NOMO-1 treated with DMSO at 0.1 percent for 48 hours (cell line): ENCODE measurements at regions not wholly inside any gene's neighbourhood (a gene's known extent, or its start where the extent isn't known, plus 50 kb on each side); places are given as distances from the start of the nearest gene placed in this dataset.
A peak's percentile ranks its signal among the peaks of the same experiment; 100 is the strongest.

Source experiments
- DNase-seq: peaks from one replicate; lab custom pipeline; 2025; ENCODE audit not compliant: unreplicated experiment; lab: John Stamatoyannopoulos, UW

DNA sequence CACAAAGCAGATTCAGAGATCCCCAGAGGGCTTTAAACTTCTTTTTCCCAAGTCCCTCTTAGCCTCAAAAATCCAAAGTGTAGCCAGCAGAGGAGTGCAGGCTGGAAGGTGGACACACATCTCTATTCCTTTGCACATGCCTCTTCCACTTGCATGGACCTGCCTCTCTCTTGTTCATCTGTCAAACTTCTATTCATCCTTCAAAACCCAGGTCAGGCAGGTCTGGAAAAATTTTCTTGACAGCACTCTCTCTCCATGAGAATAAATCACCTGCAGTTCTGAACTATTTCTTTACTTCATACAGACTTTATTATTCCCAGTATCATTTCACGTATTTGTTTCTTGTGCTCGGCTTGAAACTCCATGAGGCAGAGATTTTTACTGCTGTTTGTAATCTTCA is 127.5 kb downstream of the SS18 start:
- DNase-seq = no peak

- no peak for DNase-seq
Measured at GRCh38 chr18:25962176-25962575, 128.2 kb downstream of the SS18 start.

DNA sequence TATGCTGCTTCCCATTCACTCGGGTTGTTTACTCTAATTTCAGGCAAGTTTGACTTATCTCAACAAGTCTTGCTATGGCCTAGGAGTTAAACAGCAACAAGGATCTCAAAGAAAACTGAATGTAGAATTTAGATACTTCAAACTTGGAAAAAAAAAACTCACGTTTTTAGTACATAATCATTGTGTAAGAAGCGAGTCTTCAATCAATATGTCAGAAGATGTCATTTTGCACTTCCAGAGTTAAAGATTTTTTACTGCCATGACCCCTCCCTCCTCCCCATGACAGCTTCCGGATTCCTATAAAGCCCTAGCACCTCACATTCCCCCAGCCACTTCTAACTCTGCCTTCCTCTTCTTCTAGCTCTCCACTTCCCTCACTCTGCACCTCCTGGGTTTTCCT is 133.4 kb downstream of the SS18 start:
- DNase-seq = no peak

- DNase-seq = no peak
Measured at GRCh38 chr18:25953111-25953510, 137.3 kb downstream of the SS18 start.

DNA sequence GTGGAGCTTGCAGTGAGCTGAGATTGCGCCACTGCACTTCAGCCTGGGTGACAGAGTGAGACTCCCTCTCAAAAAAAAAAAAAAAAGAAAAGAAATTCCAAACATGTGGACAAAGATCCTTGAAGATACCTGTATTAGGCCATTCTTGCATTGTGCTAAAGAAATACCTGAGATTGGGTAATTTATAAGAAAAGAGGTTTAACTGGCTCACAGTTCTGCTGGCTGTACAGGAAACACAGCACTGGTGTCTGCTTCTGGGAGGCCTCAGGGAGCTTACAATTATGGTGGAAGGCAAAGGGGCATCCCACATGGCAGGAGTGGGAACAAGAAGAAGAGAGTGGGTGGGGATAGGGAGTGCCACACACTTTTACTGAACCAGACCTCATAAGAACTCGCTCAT is 140.1 kb downstream of the SS18 start:
- DNase-seq = no peak

- no peak for DNase-seq
Measured at GRCh38 chr18:25946540-25946939, 143.9 kb downstream of the SS18 start.

DNA sequence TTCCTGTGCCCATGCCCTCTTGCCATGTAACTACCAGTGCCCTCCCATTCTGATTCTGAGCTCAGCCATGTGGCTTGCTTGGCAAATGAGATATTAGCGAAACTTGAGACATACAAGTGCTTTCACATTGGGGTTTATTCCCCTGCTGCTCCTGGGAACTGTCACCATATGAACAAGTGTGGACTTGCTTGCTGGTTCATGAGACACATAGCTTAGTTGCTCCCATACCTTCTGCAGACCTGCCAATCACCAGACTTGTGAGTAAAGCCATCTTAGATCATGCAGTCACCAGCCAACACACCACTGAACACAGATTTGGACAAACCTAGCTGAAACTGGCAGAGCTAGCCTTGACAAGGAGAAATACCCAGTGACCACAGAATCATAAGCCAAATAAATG is 155.1 kb downstream of the SS18 start:
- no peak for DNase-seq

DNA sequence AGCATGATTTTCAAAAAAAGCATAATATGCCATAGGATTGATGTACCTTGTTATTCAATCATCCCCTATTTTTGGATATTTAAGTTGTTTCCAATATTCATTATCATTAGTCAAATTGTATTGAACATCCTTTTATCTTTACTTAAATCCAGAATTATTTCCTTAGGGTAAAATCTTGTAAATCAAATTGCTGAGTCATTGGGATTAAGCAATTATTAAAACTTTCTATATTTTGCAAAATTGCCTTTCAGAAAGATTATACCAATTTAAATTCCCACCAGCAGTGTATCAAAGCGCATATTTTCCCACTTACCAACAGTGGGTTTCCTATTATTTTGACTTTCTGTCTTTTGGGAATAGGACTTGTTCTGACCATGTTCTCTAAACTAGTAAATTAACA is 159.3 kb downstream of the SS18 start:
- no peak for DNase-seq

DNA sequence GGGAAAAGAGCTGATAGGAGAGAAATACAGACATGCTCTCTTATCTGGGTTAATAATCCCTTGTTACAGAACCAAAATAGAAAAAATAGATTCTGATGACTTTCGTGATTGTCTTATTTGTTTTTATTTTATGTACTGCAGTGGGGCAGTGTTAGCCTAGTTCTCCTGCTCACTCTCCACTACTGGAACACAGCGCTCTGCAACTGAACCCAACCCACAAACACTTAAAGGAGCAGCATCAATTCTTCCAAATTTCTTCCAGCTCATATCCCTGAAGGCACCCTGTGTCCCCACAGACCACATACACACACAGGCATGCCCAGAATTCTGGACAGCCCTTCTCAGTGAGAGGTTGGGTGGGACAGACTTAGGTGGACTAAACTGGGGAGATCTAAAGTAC is 160.6 kb downstream of the SS18 start:
- DNase-seq = no peak

DNA sequence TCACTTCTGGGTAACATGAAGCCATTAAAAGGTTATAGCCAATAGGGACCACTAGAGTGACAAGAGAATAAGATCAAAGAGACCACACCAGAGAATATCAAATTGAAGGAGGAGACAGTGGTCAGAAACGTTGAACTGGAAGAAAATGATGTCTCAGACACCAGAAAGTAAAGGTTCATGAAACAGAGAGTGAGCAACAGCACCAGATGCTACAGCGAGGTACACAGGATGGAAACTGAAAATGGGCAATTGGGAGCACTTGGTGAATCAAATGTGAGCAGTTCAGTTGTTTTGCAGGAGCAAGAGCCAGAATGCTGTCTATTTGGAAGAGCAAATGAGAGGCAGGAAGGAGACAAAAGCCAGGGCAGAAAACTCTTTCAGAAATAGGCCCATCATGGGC is 162.6 kb downstream of the SS18 start:
- no peak for DNase-seq

DNA sequence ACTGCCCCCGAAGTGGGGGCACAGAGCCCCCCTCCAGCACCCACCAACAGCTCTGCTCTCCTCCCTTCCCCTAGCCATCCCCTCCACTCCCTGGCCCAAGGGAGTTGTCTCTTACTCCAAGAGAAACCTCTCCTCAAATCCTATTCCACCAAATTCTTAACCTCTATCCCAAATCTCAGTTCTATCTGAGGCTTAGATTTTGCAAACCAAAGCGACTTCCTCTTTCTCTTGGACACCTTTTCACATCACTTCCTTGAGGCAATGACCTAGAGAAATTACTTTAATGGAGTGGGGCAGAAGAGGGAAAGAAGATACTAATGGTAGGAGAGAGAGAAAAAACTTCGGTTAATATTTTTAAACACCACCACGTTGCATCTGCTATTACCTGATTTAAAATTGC is 167.2 kb downstream of the SS18 start:
- no peak for DNase-seq

GRCh38 chr18:25921677-25922421 is 168.6 kb downstream of the SS18 start:
- peak; percentile 28 for DNase-seq

GRCh38 chr18:25915907-25916306 is 174.5 kb downstream of the SS18 start:
- no peak for DNase-seq

GRCh38 chr18:25898965-25899364 is 191.4 kb downstream of the SS18 start:
- DNase-seq = no peak

- no peak for DNase-seq
Measured at GRCh38 chr18:25896956-25897355, 193.5 kb downstream of the SS18 start.

DNA sequence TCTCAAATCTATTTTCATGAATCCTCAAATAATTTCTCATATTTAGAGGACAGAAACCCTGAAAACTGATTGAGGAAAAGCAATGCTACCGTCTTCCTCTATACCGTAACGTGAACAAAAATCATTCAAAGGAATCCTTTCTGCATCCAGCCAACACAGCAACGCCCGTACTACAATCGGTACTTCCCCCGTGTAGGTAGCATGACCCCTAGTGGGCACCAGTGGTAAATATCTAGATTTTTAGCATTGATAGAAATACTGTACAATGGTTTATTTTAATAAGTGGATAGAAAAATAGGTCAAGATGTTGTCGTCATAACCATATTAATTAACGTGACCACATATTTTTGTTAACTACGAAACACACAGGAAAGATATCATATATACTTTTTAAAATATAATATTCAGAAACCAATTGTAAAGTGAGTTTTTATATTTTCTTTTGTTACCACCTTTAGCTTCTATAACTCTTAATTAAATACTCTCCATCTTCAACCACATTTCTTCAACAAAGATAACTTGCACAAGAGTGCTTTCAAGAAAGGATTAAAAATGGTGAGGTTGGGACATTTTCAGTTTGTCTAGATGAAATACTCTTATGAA is 194.1 kb downstream of the SS18 start:
- peak; percentile 59 for DNase-seq

DNA sequence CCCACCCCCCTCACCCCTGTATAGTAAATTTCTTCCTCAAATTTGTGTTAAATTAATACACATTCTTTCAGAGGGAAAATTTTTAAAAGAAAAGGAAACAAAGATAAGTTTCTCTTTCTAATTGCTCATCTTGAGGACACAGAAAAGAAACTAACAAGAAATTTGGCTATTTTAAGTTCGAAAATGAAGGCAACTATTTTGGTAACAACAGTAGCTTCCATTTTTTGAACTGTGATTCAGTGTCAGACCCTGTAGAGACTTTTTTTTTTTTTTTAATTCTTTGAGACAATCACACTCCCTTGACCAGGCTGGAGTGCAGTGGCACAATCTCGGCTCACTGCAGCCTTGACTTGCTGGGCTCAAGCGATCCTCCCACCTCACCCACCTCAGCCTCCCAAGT is 194.9 kb downstream of the SS18 start:
- no peak for DNase-seq

- no peak for DNase-seq
Measured at GRCh38 chr18:25886283-25886682, 204.1 kb downstream of the SS18 start.

GRCh38 chr18:25883091-25883490 is 207.3 kb downstream of the SS18 start:
- DNase-seq = no peak

DNA sequence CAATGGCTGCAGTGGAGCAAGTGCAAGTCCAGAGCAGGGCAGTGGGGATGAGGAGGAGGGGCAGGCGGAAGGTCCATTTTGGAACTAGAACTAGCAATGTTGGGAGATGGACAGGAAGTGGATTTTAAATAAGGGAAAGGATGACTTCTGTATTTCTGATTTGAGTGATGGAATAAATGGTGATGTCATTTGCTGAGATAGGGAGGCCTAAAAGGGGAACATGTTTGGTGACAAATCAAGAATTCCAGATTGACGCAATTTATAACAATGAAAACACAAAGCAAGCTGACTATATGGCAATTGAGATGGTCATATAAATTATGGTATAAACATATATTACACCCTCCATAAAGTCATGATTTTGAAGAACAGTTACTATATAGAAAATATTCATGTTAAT is 209.3 kb downstream of the SS18 start:
- no peak for DNase-seq

DNA sequence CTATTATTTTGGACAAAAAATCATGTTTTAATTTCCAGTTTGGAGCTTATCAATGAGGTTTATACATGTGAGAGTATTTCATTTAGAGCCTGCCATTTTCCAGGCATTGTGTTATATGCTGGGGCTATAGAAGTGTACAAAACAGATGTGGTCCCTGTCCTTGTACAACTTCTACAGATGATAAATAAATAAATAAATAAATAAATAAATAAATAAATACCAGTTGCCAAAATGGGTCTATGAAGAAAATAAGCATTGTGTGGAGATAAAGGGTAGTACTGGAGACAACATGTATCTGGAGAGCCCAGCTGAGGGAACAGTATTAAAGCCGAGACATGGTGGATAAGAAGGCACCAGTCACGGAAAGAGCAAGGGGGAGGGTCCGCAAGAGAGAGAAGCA is 210.0 kb downstream of the SS18 start:
- no peak for DNase-seq

DNA sequence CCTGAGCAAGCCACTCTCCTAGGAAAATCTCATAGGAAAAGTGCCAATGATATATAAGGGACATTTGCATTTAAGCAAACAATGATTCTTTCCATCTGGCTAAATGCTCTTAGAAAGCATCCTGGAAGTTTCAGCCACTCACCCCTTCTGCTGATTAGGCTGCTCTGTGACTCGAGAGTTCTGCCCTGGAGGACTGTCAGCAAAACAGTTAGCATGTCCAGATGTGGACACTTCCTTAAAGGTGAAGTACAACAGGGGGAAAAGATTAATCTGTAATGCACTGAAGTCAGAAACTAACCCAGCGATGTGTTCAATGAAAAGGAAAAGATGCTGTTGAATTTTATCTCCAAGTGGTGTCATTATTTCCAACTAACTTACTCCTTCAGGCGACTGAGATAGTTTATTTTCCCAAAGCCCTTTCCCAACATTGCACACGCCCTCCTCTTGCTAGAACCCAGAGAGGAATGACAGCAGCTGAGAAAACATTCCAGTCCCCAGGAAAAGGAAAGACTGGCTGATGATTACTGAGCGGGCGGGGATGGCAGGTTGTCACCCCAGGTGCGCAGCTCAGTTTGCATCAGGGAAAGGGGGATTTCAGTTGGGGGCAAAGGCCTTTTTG is 214.0 kb downstream of the SS18 start:
- no peak for DNase-seq
